ENCODE measurements at regions not wholly inside any gene's neighbourhood (a gene's known extent, or its start where the extent isn't known, plus 50 kb on each side); places are given as distances from the start of the nearest gene placed in this dataset.

- H3K4me3 ChIP-seq = no peak overlapping the region
- H3K4me1 ChIP-seq = peaks cover 0 to 25% (median 6%) of the 10 kb centered on the region in 3 donors
- TF ChIP-seq POLR2A (IDR thresholded peaks at IDR 0.05) = no peak
- TF ChIP-seq CTCF (IDR thresholded peaks at IDR 0.05) = no peak
- intact Hi-C loops (cut with DNase I) = no loop called here
- DNase-seq = no peak
- H3K9me3 ChIP-seq = no peaks in the 10 kb centered on the region
- no peaks in the 10 kb centered on the region for H3K36me3 ChIP-seq
- 50 to 74% methylated on average over 6 of the region's 6 CpGs for WGBS, 2 donors
- no peaks in the 10 kb centered on the region for H3K27me3 ChIP-seq
- H3K27ac ChIP-seq = no peak overlapping the region
Observed at GRCh38 chr11:15818132-15818842, 538.1 kb downstream of the SOX6 start.

DNA sequence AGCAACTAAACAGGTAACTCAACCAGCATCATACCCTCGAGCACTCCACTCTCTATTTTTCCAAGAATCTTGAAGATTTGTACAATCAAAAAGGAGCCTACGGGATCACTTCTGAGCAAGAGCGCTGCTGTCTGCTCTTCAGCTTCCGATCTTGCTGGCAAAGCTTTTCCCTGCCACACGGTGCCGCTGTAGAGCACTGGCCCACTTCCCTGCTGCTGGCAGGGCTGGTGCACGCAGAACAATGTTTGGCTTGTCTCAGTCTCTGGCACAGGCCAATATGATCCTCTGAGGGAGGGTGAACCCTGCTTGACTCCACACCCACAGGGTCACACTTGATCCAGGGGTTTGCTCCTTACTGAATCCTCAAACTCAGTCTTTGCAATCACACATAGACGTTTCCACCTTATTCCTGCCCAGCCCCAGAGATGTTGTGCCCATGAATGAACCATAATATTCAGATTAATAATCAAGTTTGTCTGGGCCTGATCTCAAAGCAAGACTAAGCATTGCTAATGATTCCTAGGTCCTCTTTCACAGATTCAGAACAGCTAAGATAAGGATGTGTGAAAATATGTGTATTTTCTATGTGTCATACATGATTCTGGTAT is 536.6 kb downstream of the SOX6 start:
- TF ChIP-seq POLR2A (IDR thresholded peaks at IDR 0.05) = no peak
- TF ChIP-seq CTCF (IDR thresholded peaks at IDR 0.05) = peak; percentile 39 to 87 (median 77)
- H3K4me3 ChIP-seq = no peak overlapping the region
- H3K9me3 ChIP-seq = no peaks in the 10 kb centered on the region
- no peaks in the 10 kb centered on the region for H3K27me3 ChIP-seq
- intact Hi-C loops (cut with DNase I) = loop anchor here (10.0 kb wide), 1 partner anchor 785 kb away; no protein-coding TSS in a partner anchor
- no peaks in the 10 kb centered on the region for H3K36me3 ChIP-seq
- WGBS, 2 donors = 14 to 18% methylated on average over 8 of the region's 8 CpGs
- H3K4me1 ChIP-seq = peaks cover 0 to 25% (median 6%) of the 10 kb centered on the region in 3 donors
- no peak overlapping the region for H3K27ac ChIP-seq
- DNase-seq = peak; percentile 1

- Histone ChIP-seq H3K27ac (no peak overlapping the region), H3K4me1 (peaks cover 0 to 23% (median 4%) of the 10 kb centered on the region in 3 donors), H3K9me3 (no peaks in the 10 kb centered on the region), H3K36me3 (no peaks in the 10 kb centered on the region), H3K27me3 (no peaks in the 10 kb centered on the region), H3K4me3 (no peak overlapping the region)
- TF ChIP-seq POLR2A (IDR thresholded peaks at IDR 0.05) = no peak
- TF ChIP-seq CTCF (IDR thresholded peaks at IDR 0.05) = no peak
- DNase-seq = no peak
- intact Hi-C loops (cut with DNase I) = loop anchor here (10.0 kb wide), 1 partner anchor 783 kb away; no protein-coding TSS in a partner anchor
Observed at GRCh38 chr11:15821451-15821850, 534.9 kb downstream of the SOX6 start.

- Histone ChIP-seq H3K4me3 (no peak overlapping the region), H3K4me1 (peaks cover 0 to 30% (median 5%) of the 10 kb centered on the region in 3 donors), H3K36me3 (no peaks in the 10 kb centered on the region), H3K27me3 (no peaks in the 10 kb centered on the region), H3K27ac (no peak overlapping the region), H3K9me3 (no peaks in the 10 kb centered on the region)
- intact Hi-C loops (cut with DNase I) = loop anchor here (10.0 kb wide), 1 partner anchor 781 kb away; no protein-coding TSS in a partner anchor
- WGBS, 2 donors = 58 to 71% methylated on average over 1 of the region's 1 CpG
- no peak for DNase-seq
- TF ChIP-seq POLR2A (IDR thresholded peaks at IDR 0.05) = no peak
- TF ChIP-seq CTCF (IDR thresholded peaks at IDR 0.05) = no peak
Observed at GRCh38 chr11:15824060-15824459, 532.3 kb downstream of the SOX6 start.

GRCh38 chr11:15825976-15826650 is 530.2 kb downstream of the SOX6 start:
- DNase-seq = no peak
- no peak overlapping the region for H3K4me3 ChIP-seq
- WGBS, 2 donors = 47 to 49% methylated on average over 4 to 7 of the region's 7 CpGs
- intact Hi-C loops (cut with DNase I) = loop anchor here (10.0 kb wide), 1 partner anchor 779 kb away; no protein-coding TSS in a partner anchor
- no peaks in the 10 kb centered on the region for H3K9me3 ChIP-seq
- H3K36me3 ChIP-seq = no peaks in the 10 kb centered on the region
- H3K4me1 ChIP-seq = peaks cover 0 to 24% (median 5%) of the 10 kb centered on the region in 3 donors
- no peak overlapping the region for H3K27ac ChIP-seq
- no peak for TF ChIP-seq POLR2A (IDR thresholded peaks at IDR 0.05)
- TF ChIP-seq CTCF (IDR thresholded peaks at IDR 0.05) = no peak
- no peaks in the 10 kb centered on the region for H3K27me3 ChIP-seq
